H1 (cell line): ENCODE measurements at regions not wholly inside any gene's neighbourhood (a gene's known extent, or its start where the extent isn't known, plus 50 kb on each side); places are given as distances from the start of the nearest gene placed in this dataset.
A peak's percentile ranks its signal among the peaks of the same experiment; 100 is the strongest.

Experiments
- CTCF ChIA-PET: fragments of 300-600 bp; sonication (Branson Sonifier 250); formaldehyde crosslinking; loops from one replicate; lab custom pipeline; 2021; ENCODE audit not compliant: partially characterized antibody; lab: Charles Lee
- POLR2A ChIA-PET: fragments of 300-600 bp; sonication (Branson Sonifier 250); formaldehyde crosslinking; loops from one replicate; lab custom pipeline; 2021; ENCODE audit warnings: inconsistent platforms; ENCODE audit not compliant: partially characterized antibody; lab: Charles Lee
- DNase-seq, 2 experiments: peaks; one replicate each; pipeline versions ENCODE4 v3.0.0 to v3.0.0-alpha.2; 2010 to 2022; ENCODE audit warnings: low spot score in 2 of 2, low read depth in 1 of 2, mixed read lengths in 1 of 2
- FAIRE-seq: peaks from 2 replicates; lab custom pipeline; 2011; peaks lifted over from hg19 to GRCh38; lab: Jason Lieb, UNC
- H2AFZ ChIP-seq: 2 replicates; pipeline ENCODE4 v1.8.1; 2012; ENCODE audit warnings: low read length, inconsistent platforms
- H2AK5ac ChIP-seq: 2 replicates; pipeline ENCODE4 v1.6.1; 2013; ENCODE audit warnings: low read depth, low read length
- H2BK120ac ChIP-seq: replicated peaks from 2 replicates; pipeline ENCODE3; 2013; ENCODE audit warnings: low read depth, low read length, inconsistent platforms
- H2BK12ac ChIP-seq: 2 replicates; pipeline ENCODE4 v1.6.1; 2013; ENCODE audit warnings: low read depth, low read length
- H2BK15ac ChIP-seq: 2 replicates; pipeline ENCODE4 v1.6.1; 2013; ENCODE audit warnings: low read length
- H2BK20ac ChIP-seq: 2 replicates; pipeline ENCODE4 v1.6.1; 2013; ENCODE audit warnings: low read length
- H2BK5ac ChIP-seq: 2 replicates; pipeline ENCODE4 v1.6.1; 2013; ENCODE audit warnings: low read depth, low read length
- H3K14ac ChIP-seq: 2 replicates; pipeline ENCODE4 v1.6.1; 2013; ENCODE audit warnings: inconsistent platforms; ENCODE audit not compliant: insufficient read length
- H3K18ac ChIP-seq: 2 replicates; pipeline ENCODE4 v1.6.1; 2013; ENCODE audit warnings: low read length; ENCODE audit errors: extremely low read depth
- H3K23ac ChIP-seq: 2 replicates; pipeline ENCODE4 v1.6.1; 2013; ENCODE audit warnings: inconsistent platforms; ENCODE audit not compliant: insufficient read length
- H3K23me2 ChIP-seq: 2 replicates; pipeline ENCODE4 v1.6.1; 2013; ENCODE audit warnings: low read depth, low read length
- H3K27ac ChIP-seq: 2 replicates; pipeline ENCODE4 v1.6.1; 2011; ENCODE audit warnings: low read depth, low read length, inconsistent platforms
- H3K27me3 ChIP-seq, 4 experiments: replicated peaks in 1 of 4; 1 replicate in 1 of 4; 2 replicates in 3 of 4; pipeline versions ENCODE4 v1.6.1 to v1.8.1; 2011 to 2013; ENCODE audit warnings: low read length in 3 of 4, mild to moderate bottlenecking in 3 of 4, inconsistent platforms in 2 of 4, mixed read lengths in 2 of 4, moderate library complexity in 1 of 4; ENCODE audit not compliant: control insufficient read depth in 3 of 4, insufficient read depth in 3 of 4; ENCODE audit errors: extremely low read depth in 1 of 4
- H3K36me3 ChIP-seq, 4 experiments: 2 replicates each; pipeline versions ENCODE4 v1.6.1 to v1.8.1; 2011 to 2013; ENCODE audit warnings: mild to moderate bottlenecking in 4 of 4, low read length in 3 of 4, moderate library complexity in 2 of 4, control low read depth in 1 of 4, inconsistent platforms in 1 of 4; ENCODE audit not compliant: insufficient read depth in 4 of 4, control insufficient read depth in 2 of 4
- H3K4ac ChIP-seq: replicated peaks from 2 replicates; pipeline ENCODE3; 2013; ENCODE audit warnings: low read length, low read depth, mixed read lengths, inconsistent platforms; ENCODE audit not compliant: insufficient read length
- H3K4me1 ChIP-seq, 4 experiments: replicated peaks in 1 of 4; 1 replicate in 1 of 4; 2 replicates in 3 of 4; pipeline versions ENCODE4 v1.6.1 to v1.8.1; 2011 to 2013; ENCODE audit warnings: low read length in 3 of 4, inconsistent platforms in 2 of 4, mixed read lengths in 1 of 4; ENCODE audit not compliant: insufficient read depth in 4 of 4, control insufficient read depth in 3 of 4
- H3K4me2 ChIP-seq, 2 experiments: 2 replicates each; pipeline versions ENCODE4 v1.6.1 to v1.8.1; 2011 to 2013; ENCODE audit warnings: low read depth in 2 of 2, low read length in 2 of 2, control low read depth in 1 of 2, inconsistent platforms in 1 of 2, mild to moderate bottlenecking in 1 of 2; ENCODE audit not compliant: insufficient read depth in 1 of 2
- H3K4me3 ChIP-seq, 4 experiments: fragments of 200-600, 300-600 bp in 1 of 4; sonication (generic), shearing (Covaris generic), sonication (Bioruptor Twin) in 1 of 4; 2 replicates each; pipeline versions ENCODE4 v1.5.1 to v1.8.1; 2011 to 2016; ENCODE audit warnings: low read length in 4 of 4, low read depth in 3 of 4, control low read depth in 2 of 4, inconsistent platforms in 2 of 4, mild to moderate bottlenecking in 2 of 4, mixed read lengths in 1 of 4, moderate library complexity in 1 of 4; ENCODE audit not compliant: insufficient read depth in 2 of 4; ENCODE audit errors: extremely low read depth in 1 of 4
- H3K56ac ChIP-seq: replicated peaks from 2 replicates; pipeline ENCODE3; 2013; ENCODE audit warnings: low read depth, mild to moderate bottlenecking, mixed read lengths, low read length, inconsistent platforms; ENCODE audit not compliant: insufficient read length
- H3K79me1 ChIP-seq: 2 replicates; pipeline ENCODE4 v1.6.1; 2013; ENCODE audit warnings: low read depth, low read length, control low read depth
- H3K79me2 ChIP-seq, 2 experiments: 2 replicates each; pipeline versions ENCODE4 v1.6.1 to v1.8.1; 2012 to 2013; ENCODE audit warnings: low read length in 2 of 2, mild to moderate bottlenecking in 2 of 2, inconsistent platforms in 1 of 2; ENCODE audit not compliant: insufficient read depth in 2 of 2, control insufficient read depth in 1 of 2
- H3K9ac ChIP-seq, 4 experiments: replicated peaks in 1 of 4; 1 replicate in 1 of 4; 2 replicates in 3 of 4; pipeline versions ENCODE4 v1.6.1 to v1.8.1; 2011 to 2013; ENCODE audit warnings: low read depth in 3 of 4, low read length in 3 of 4, control low read depth in 2 of 4, mild to moderate bottlenecking in 2 of 4, moderate library complexity in 2 of 4, inconsistent platforms in 1 of 4; ENCODE audit errors: extremely low read depth in 1 of 4
- H3K9me3 ChIP-seq, 2 experiments: 2 replicates each; pipeline versions ENCODE4 v1.6.1 to v1.8.1; 2012 to 2013; ENCODE audit warnings: mild to moderate bottlenecking in 2 of 2, moderate library complexity in 2 of 2, control low read depth in 1 of 2, inconsistent platforms in 1 of 2, low read depth in 1 of 2, low read length in 1 of 2, mixed read lengths in 1 of 2; ENCODE audit not compliant: insufficient read depth in 2 of 2
- H4K20me1 ChIP-seq, 2 experiments: replicated peaks in 1 of 2; 2 replicates each; pipeline versions ENCODE3 to v1.8.1; 2011 to 2013; ENCODE audit warnings: inconsistent platforms in 2 of 2, low read length in 2 of 2, mild to moderate bottlenecking in 1 of 2; ENCODE audit not compliant: insufficient read depth in 2 of 2, control insufficient read depth in 1 of 2
- H4K5ac ChIP-seq: 2 replicates; pipeline ENCODE4 v1.6.1; 2013; ENCODE audit warnings: low read length, low read depth, mixed read lengths, inconsistent platforms; ENCODE audit not compliant: insufficient read length
- H4K8ac ChIP-seq: 2 replicates; pipeline ENCODE4 v1.8.0; 2013; ENCODE audit warnings: mild to moderate bottlenecking, moderate library complexity, low read length, inconsistent platforms; ENCODE audit not compliant: insufficient read depth; ENCODE audit errors: extremely low read depth
- H4K91ac ChIP-seq: replicated peaks from 2 replicates; pipeline ENCODE3; 2013; ENCODE audit warnings: low read length, mixed read lengths, inconsistent platforms; ENCODE audit not compliant: insufficient read length
- BCL11A ChIP-seq, 2 experiments: IDR thresholded peaks; one replicate each; pipeline ENCODE4 v1.6.1; 2011; ENCODE audit warnings: low read depth in 2 of 2, low read length in 2 of 2, mild to moderate bottlenecking in 2 of 2
- CHD1 ChIP-seq: IDR thresholded peaks from 2 replicates; pipeline ENCODE4 v1.6.1; 2012; ENCODE audit warnings: low read depth, low read length, improper control_type of control experiment
- NRF1 ChIP-seq: IDR thresholded peaks from 2 replicates; pipeline ENCODE4 v1.6.1; 2011; ENCODE audit warnings: mild to moderate bottlenecking, low read depth, low read length, improper control_type of control experiment
- RFX5 ChIP-seq: IDR thresholded peaks from 2 replicates; pipeline ENCODE4 v1.6.1; 2011; ENCODE audit warnings: low read depth, low read length, improper control_type of control experiment, borderline replicate concordance
- SIRT6 ChIP-seq: IDR thresholded peaks from one replicate; pipeline ENCODE4 v1.7.1; 2012; ENCODE audit warnings: low read length, inconsistent platforms
- SIX5 ChIP-seq: IDR thresholded peaks from 2 replicates; pipeline ENCODE4 v1.6.1; 2011; ENCODE audit warnings: mild to moderate bottlenecking, low read depth, low read length
- TAF1 ChIP-seq: IDR thresholded peaks from 2 replicates; pipeline ENCODE4 v1.6.1; 2011; ENCODE audit warnings: mild to moderate bottlenecking, low read depth, low read length
- WGBS, 2 experiments: shearing (Covaris generic) in 1 of 2; methylation state at CpG; one replicate each; pipeline versions ENCODE4 v1.1.6 to v1.1.7; 2013 to 2015; ENCODE audit warnings: low lambda C conversion rate in 2 of 2, mixed read lengths in 2 of 2, inconsistent platforms in 1 of 2, low coverage in 1 of 2, missing lambda C conversion rate in 1 of 2; ENCODE audit not compliant: insufficient replicate concordance in 2 of 2, insufficient coverage in 1 of 2, insufficient read length in 1 of 2; ENCODE audit errors: extremely low coverage in 1 of 2, missing lambda C conversion rate in 1 of 2; 5-methylcytosine and 5-hydroxymethylcytosine counted together
- TF ChIP-seq, protein P1 (sequence below), 3 experiments: IDR thresholded peaks; 1 replicate in 2 of 3; 2 replicates in 1 of 3; pipeline versions ENCODE4 v1.5.1 to v1.6.1; 2011; ENCODE audit warnings: low read length in 3 of 3, mild to moderate bottlenecking in 3 of 3, inconsistent platforms in 2 of 3, low read depth in 1 of 3, moderate library complexity in 1 of 3; ENCODE audit not compliant: insufficient read depth in 1 of 3; ENCODE audit errors: control extremely low read depth in 1 of 3

DNA sequence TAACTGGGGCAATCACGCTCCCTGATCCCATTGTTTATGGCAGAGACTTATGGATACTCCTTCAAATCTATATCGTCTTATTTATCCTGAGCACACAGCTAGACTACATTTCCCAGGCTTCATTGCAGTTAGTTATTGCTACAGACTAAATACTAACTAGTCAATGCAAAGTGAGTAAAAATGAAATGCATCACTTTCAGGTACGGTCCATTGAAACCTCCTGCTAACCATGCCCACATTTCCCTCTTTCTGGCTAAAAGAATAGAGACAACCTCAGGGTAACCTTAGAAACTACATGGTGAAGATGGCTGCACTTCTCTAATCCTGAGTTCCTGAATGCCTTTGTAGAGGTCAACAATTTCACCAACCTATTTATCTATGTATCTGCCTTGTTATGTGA, 437.4 kb downstream of the EPHA4 start:
- Histone ChIP-seq H2BK20ac (no peak overlapping the region), H2BK120ac (no peak overlapping the region), H4K91ac (no peak overlapping the region), H3K14ac (no peak overlapping the region), H2AFZ (no peak overlapping the region), H4K8ac (no peak overlapping the region), H3K79me1 (no peaks in the 10 kb centered on the region), H3K18ac (no peak overlapping the region), H3K56ac (no peak overlapping the region), H2BK12ac (no peak overlapping the region), H3K27ac (no peak overlapping the region), H3K4me3 (no peak overlapping the region), H3K36me3 (no peaks in the 10 kb centered on the region), H2BK15ac (no peak overlapping the region), H3K79me2 (no peaks in the 10 kb centered on the region), H3K23ac (no peak overlapping the region), H3K4me1 (no peaks in the 10 kb centered on the region), H2BK5ac (no peak overlapping the region), H4K20me1 (no peaks in the 10 kb centered on the region), H2AK5ac (no peak overlapping the region), H3K23me2 (no peaks in the 10 kb centered on the region), H4K5ac (no peak overlapping the region), H3K9ac (peak overlapping the region in 1 of 4 experiments; percentile 49; a peak in 1 of 7 replicates), H3K4me2 (no peak overlapping the region), H3K9me3 (no peaks in the 10 kb centered on the region), H3K4ac (no peak overlapping the region), H3K27me3 (no peaks in the 10 kb centered on the region)
- CTCF ChIA-PET, result no interaction called here
- POLR2A ChIA-PET, result no interaction called here
- DNase-seq, result no peak
- 91% methylated on average over 3 of the region's 3 CpGs; no CpG with 5 or more reads in 1 of the 2 experiments for whole genome bisulfite sequencing, 2 experiments
- no peak for FAIRE-seq
- TF ChIP-seq NRF1 (no peak), SIX5 (no peak), CHD1 (no peak), TAF1 (no peak), SIRT6 (no peak), BCL11A (IDR thresholded peaks at IDR 0.05; ENCODE audit: low read depth in 2 of 2, low read length in 2 of 2) (no peak), RFX5 (no peak)
- TF ChIP-seq, protein P1, sequence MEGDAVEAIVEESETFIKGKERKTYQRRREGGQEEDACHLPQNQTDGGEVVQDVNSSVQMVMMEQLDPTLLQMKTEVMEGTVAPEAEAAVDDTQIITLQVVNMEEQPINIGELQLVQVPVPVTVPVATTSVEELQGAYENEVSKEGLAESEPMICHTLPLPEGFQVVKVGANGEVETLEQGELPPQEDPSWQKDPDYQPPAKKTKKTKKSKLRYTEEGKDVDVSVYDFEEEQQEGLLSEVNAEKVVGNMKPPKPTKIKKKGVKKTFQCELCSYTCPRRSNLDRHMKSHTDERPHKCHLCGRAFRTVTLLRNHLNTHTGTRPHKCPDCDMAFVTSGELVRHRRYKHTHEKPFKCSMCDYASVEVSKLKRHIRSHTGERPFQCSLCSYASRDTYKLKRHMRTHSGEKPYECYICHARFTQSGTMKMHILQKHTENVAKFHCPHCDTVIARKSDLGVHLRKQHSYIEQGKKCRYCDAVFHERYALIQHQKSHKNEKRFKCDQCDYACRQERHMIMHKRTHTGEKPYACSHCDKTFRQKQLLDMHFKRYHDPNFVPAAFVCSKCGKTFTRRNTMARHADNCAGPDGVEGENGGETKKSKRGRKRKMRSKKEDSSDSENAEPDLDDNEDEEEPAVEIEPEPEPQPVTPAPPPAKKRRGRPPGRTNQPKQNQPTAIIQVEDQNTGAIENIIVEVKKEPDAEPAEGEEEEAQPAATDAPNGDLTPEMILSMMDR (IDR thresholded peaks at IDR 0.05; ENCODE audit: control extremely low read depth in 1 of 3, insufficient read depth in 1 of 3, low read depth in 1 of 3, low read length in 3 of 3), result no peak
